OCI-LY7 (cell line): ENCODE measurements at regions not wholly inside any gene's neighbourhood (a gene's known extent, or its start where the extent isn't known, plus 50 kb on each side); places are given as distances from the start of the nearest gene placed in this dataset.

Experiments used
- BruUV-seq: library from RNA; stranded (reverse); fragments of 400-500 nt; replicated peaks from 2 replicates; lab custom pipeline; 2021; lab: Mats Ljungman, UMichigan
- CTCF ChIA-PET: fragments of 300-600 bp; sonication (Branson Sonifier 250); formaldehyde crosslinking; loops from one replicate; lab custom pipeline; 2022; ENCODE audit warnings: antibody characterized with exemption; ENCODE audit not compliant: unreplicated experiment; lab: Charles Lee
- POLR2A ChIA-PET: fragments of 300-600 bp; sonication (Branson Sonifier 250); formaldehyde crosslinking; loops from one replicate; lab custom pipeline; 2022; ENCODE audit warnings: antibody characterized with exemption; lab: Charles Lee
- DNase-seq: peaks from one replicate; pipeline ENCODE4 v3.0.0-alpha.2; 2015; ENCODE audit warnings: low spot score
- H2AFZ ChIP-seq: fragments of 200-600 bp; sonication (generic), shearing (Covaris generic); 2 replicates; pipeline ENCODE4 v1.6.1; 2014; ENCODE audit warnings: mild to moderate bottlenecking, antibody characterized with exemption, low read length, moderate library complexity
- H3K27ac ChIP-seq: fragments of 200-600 bp; sonication (generic); 2 replicates; pipeline ENCODE4 v1.5.1; 2014; ENCODE audit warnings: mixed run types, low read depth, mild to moderate bottlenecking, moderate library complexity, low read length, inconsistent platforms; ENCODE audit not compliant: poor library complexity, severe bottlenecking
- H3K36me3 ChIP-seq: fragments of 200-600 bp; sonication (generic); 2 replicates; pipeline ENCODE4 v1.6.1; 2014; ENCODE audit warnings: mild to moderate bottlenecking, antibody characterized with exemption, low read length, moderate library complexity, mixed read lengths; ENCODE audit not compliant: insufficient read depth
- H3K4me1 ChIP-seq: fragments of 200-600 bp; sonication (generic); 2 replicates; pipeline ENCODE4 v1.5.1; 2014; ENCODE audit warnings: mild to moderate bottlenecking, low read length; ENCODE audit not compliant: insufficient read depth, poor library complexity, severe bottlenecking
- H3K4me2 ChIP-seq: fragments of 200-600 bp; sonication (generic); 2 replicates; pipeline ENCODE4 v1.6.1; 2014; ENCODE audit warnings: mild to moderate bottlenecking, low read length
- H3K4me3 ChIP-seq: fragments of 200-600 bp; sonication (generic); 2 replicates; pipeline ENCODE4 v1.5.1; 2014; ENCODE audit warnings: mild to moderate bottlenecking, low read depth, low read length; ENCODE audit not compliant: poor library complexity, severe bottlenecking
- H3K79me2 ChIP-seq: fragments of 200-600 bp; sonication (generic); 2 replicates; pipeline ENCODE4 v1.6.1; 2016; ENCODE audit warnings: low read depth, mild to moderate bottlenecking, low read length, moderate library complexity, mixed read lengths; ENCODE audit not compliant: insufficient read depth
- H3K9me2 ChIP-seq: fragments of 200-600 bp; sonication (generic); 2 replicates; pipeline ENCODE4 v1.6.1; 2016; ENCODE audit warnings: mild to moderate bottlenecking, low read length, mixed read lengths; ENCODE audit not compliant: insufficient read depth
- H3K9me3 ChIP-seq: fragments of 200-600 bp; sonication (generic); 2 replicates; pipeline ENCODE4 v1.6.1; 2014; ENCODE audit warnings: mild to moderate bottlenecking, mixed run types, low read length, mixed read lengths
- H4K20me1 ChIP-seq: fragments of 200-600 bp; sonication (generic); 2 replicates; pipeline ENCODE4 v1.6.1; 2014; ENCODE audit warnings: mild to moderate bottlenecking, antibody characterized with exemption, low read length, moderate library complexity, mixed read lengths; ENCODE audit not compliant: insufficient read depth
- EZH2phosphoT487 ChIP-seq: fragments of 200-600 bp; sonication (generic); IDR thresholded peaks from 2 replicates; pipeline ENCODE4 v1.6.1; 2018; ENCODE audit warnings: low read depth, borderline replicate concordance, mild to moderate bottlenecking, mixed run types, antibody characterized with exemption, low read length, moderate library complexity, mixed read lengths
- intact Hi-C: fragments of 100-400 bp; cut with micrococcal nuclease; formaldehyde crosslinking; loops from one replicate; pipeline ENCODE4 v1.10.0; 2022; ENCODE audit not compliant: unreplicated experiment
- TF ChIP-seq, protein P1 (sequence below): fragments of 200-600 bp; sonication (generic); conservative IDR thresholded peaks from 2 replicates; pipeline ENCODE4 v1.5.1; 2014; ENCODE audit warnings: mild to moderate bottlenecking, antibody characterized with exemption, low read length, moderate library complexity, mixed read lengths

DNA sequence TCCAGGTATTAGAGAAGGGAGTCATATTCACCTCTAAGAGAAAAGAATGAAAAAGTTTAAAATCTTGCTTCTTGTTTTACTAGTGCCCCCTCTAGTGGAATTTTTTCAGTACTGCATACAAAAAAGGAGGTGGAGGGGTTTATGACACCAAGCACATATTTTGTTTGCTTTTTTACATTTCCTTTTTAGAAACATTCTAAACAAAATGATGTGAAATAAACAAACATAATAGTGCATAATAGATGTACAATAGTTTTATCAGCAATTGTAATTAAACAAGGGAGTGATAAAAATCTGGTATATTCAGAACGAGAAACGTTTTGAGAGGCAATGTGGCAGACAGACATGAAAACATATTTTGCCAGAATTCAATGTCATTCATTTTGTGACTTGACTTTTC is 111.0 kb upstream of the TFAP2D start:
- H3K4me1 ChIP-seq: no peaks in the 10 kb centered on the region
- CTCF ChIA-PET: no interaction called here

DNA sequence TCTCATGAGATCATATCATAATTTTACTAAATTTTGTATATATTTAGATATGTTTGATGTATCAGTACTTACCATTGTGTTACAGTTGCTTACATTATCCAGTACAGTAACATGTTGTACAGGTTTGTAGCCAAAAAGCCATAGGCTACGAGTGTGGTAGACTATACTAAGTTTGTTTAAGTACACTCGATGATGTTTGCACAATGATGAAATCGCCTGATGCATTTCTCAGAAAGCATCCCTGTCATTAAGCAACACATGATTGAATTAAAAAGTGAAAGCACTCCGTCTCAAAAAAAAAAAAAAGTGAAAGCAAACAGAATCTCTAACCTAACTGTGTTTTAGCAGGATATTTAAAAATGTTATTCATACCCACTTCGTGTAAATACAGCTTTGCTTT is 104.9 kb upstream of the TFAP2D start:
- no TSS peak for BruUV-seq
- CTCF ChIA-PET: no interaction called here

More for the DNA sequence above, 111.0 kb upstream of the TFAP2D start:
- TF ChIP-seq, protein P1, sequence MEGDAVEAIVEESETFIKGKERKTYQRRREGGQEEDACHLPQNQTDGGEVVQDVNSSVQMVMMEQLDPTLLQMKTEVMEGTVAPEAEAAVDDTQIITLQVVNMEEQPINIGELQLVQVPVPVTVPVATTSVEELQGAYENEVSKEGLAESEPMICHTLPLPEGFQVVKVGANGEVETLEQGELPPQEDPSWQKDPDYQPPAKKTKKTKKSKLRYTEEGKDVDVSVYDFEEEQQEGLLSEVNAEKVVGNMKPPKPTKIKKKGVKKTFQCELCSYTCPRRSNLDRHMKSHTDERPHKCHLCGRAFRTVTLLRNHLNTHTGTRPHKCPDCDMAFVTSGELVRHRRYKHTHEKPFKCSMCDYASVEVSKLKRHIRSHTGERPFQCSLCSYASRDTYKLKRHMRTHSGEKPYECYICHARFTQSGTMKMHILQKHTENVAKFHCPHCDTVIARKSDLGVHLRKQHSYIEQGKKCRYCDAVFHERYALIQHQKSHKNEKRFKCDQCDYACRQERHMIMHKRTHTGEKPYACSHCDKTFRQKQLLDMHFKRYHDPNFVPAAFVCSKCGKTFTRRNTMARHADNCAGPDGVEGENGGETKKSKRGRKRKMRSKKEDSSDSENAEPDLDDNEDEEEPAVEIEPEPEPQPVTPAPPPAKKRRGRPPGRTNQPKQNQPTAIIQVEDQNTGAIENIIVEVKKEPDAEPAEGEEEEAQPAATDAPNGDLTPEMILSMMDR: peak; percentile 93
- no peak for TF ChIP-seq EZH2phosphoT487
- BruUV-seq: no TSS peak
- Histone ChIP-seq H3K9me2 (no peaks in the 10 kb centered on the region), H3K4me2 (no peak overlapping the region), H3K79me2 (no peaks in the 10 kb centered on the region), H3K27ac (no peak overlapping the region), H3K9me3 (no peaks in the 10 kb centered on the region), H4K20me1 (no peaks in the 10 kb centered on the region), H2AFZ (no peak overlapping the region), H3K4me3 (no peak overlapping the region), H3K36me3 (no peaks in the 10 kb centered on the region)
- POLR2A ChIA-PET: no interaction called here
- intact Hi-C loops: loop anchor here (2.0 kb wide), 1 partner anchor 473 kb away; no protein-coding TSS in a partner anchor
- peak; percentile 36 for DNase-seq

DNA sequence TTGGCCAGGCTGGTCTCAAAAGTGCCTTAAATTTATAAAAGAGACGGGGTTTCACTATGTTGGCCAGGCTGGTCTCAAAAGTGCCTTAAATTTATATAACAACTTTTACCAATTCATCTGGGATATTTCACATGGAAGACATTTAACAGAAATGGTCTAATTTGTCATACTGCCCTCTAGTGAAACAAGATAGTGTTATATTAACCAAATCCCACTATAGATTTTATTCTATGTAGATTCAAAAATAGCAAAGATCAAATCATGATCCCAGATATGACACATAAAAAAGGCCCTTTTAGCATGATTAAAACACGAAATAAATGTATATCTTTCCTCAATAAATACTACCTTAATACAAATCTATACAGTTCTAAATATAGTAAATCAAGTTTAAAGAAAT is 102.8 kb upstream of the TFAP2D start:
- Histone ChIP-seq H3K4me3 (no peak overlapping the region), H3K9me3 (no peaks in the 10 kb centered on the region), H3K9me2 (no peaks in the 10 kb centered on the region), H4K20me1 (no peaks in the 10 kb centered on the region), H3K36me3 (no peaks in the 10 kb centered on the region), H3K4me1 (no peaks in the 10 kb centered on the region), H3K4me2 (no peak overlapping the region), H2AFZ (no peak overlapping the region), H3K27ac (no peak overlapping the region), H3K79me2 (no peaks in the 10 kb centered on the region)
- ChIA-PET CTCF (no interaction called here), POLR2A (no interaction called here)
- intact Hi-C loops: no loop called here
- BruUV-seq: no TSS peak
- no peak for DNase-seq
- TF ChIP-seq, protein P1: peak; percentile 58
- no peak for TF ChIP-seq EZH2phosphoT487

More for the DNA sequence above, 104.9 kb upstream of the TFAP2D start:
- intact Hi-C loops: no loop called here
- Histone ChIP-seq H4K20me1 (no peaks in the 10 kb centered on the region), H3K4me2 (no peak overlapping the region), H3K9me2 (no peaks in the 10 kb centered on the region), H3K9me3 (no peaks in the 10 kb centered on the region), H3K27ac (no peak overlapping the region), H3K79me2 (no peaks in the 10 kb centered on the region), H2AFZ (no peak overlapping the region), H3K36me3 (no peaks in the 10 kb centered on the region), H3K4me3 (no peak overlapping the region), H3K4me1 (no peaks in the 10 kb centered on the region)
- no peak for TF ChIP-seq EZH2phosphoT487
- no peak for DNase-seq
- POLR2A ChIA-PET: interaction anchor here (0.7 kb wide), 1 partner anchor 10 kb away, joined by 3 read pairs; no protein-coding TSS in a partner anchor
